Lower leg skin (tissue), 4 donors: ENCODE measurements at regions not wholly inside any gene's neighbourhood (a gene's known extent, or its start where the extent isn't known, plus 50 kb on each side); places are given as distances from the start of the nearest gene placed in this dataset.

Experiments
- DNase-seq, 2 donors: peaks; one replicate each; pipeline ENCODE4 v3.0.0-alpha.2; 2019; ENCODE audit warnings: low spot score in 2 of 2
- H3K4me3 ChIP-seq: fragments of 200-600 bp; sonication (generic); 2 replicates; pipeline ENCODE4 v1.5.1; 2017; ENCODE audit warnings: mild to moderate bottlenecking, low read depth; ENCODE audit not compliant: poor library complexity, severe bottlenecking
- CTCF ChIP-seq, 3 donors: fragments of 450-650 bp; IDR thresholded peaks; one replicate each; pipeline ENCODE4 v1.5.1; 2016; ENCODE audit warnings: antibody characterized with exemption in 3 of 3, mild to moderate bottlenecking in 3 of 3, moderate library complexity in 2 of 3
- POLR2A ChIP-seq, 2 donors: fragments of 450-650 bp; IDR thresholded peaks; one replicate each; pipeline ENCODE4 v1.6.1; 2016 to 2017; ENCODE audit warnings: antibody characterized with exemption in 2 of 2, mild to moderate bottlenecking in 1 of 2, moderate library complexity in 1 of 2
- WGBS, 2 donors: methylation state at CpG; one replicate each; pipeline ENCODE4 v1.1.5; 2018; 5-methylcytosine and 5-hydroxymethylcytosine counted together
- intact Hi-C: fragments of 100-400 bp; cut with DNase I; formaldehyde crosslinking; loops from one replicate; pipeline ENCODE4 v1.15.0; 2023; ENCODE audit warnings: low total_unique reads

- no peak for TF ChIP-seq CTCF (IDR thresholded peaks at IDR 0.05)
- TF ChIP-seq POLR2A (IDR thresholded peaks at IDR 0.05) = no peak
- intact Hi-C loops = no loop called here
- no peak for DNase-seq
- no peak overlapping the region for H3K4me3 ChIP-seq
Measured at GRCh38 chr2:121162893-121163292, 122.1 kb downstream of the TFCP2L1 start.

DNA sequence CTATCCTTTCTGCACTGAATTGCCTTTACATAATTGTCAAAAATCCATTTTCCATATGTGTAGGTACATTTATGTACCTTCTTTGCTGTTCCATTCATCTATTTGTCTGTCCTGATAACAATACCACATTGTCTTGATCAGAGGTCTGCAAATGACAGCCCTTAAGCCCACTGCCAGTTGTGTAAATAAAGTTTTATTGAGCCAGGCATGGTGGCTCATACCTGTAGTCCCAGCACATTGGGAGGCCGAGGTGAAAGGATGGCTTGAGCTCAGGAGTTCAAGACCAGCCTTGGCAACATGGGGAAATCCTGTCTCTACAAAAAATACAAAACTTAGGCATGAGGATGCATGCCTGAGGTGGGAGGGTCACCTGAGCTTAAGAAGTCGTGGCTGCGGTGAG lies 121.0 kb downstream of the TFCP2L1 start:
- DNase-seq = peak in 1 of 2 donors; percentile 6
- H3K4me3 ChIP-seq = no peak overlapping the region
- 81 to 85% methylated on average over 3 of the region's 3 CpGs for WGBS, 2 donors
- TF ChIP-seq POLR2A (IDR thresholded peaks at IDR 0.05) (no peak), CTCF (IDR thresholded peaks at IDR 0.05) (no peak)
- intact Hi-C loops = no loop called here

DNA sequence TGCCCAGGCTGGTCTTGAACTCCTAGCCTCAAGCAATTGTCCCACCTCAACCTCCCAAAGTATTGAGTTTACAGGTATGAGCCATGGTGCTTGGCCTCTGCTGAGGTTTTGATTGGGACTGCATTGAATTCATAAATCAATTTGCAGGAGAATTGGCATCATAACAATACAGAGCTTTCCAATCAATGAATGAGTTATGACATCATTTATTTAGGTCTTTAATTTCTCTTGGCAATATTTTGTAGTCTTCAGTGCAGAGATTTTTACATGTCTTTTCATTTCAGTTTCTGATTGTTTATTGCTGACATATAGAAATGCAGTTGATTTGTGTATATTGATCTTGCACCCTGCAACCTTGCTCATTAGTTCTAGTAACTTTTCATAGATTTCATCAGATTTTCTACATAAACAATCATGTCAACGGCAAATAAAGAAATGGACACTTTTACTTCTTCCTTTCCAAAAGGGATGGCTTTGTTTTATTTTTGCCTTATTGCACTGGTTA lies 119.9 kb downstream of the TFCP2L1 start:
- H3K4me3 ChIP-seq = no peak overlapping the region
- peak in 1 of 2 donors; percentile 21 for DNase-seq
- TF ChIP-seq CTCF (IDR thresholded peaks at IDR 0.05) (no peak), POLR2A (IDR thresholded peaks at IDR 0.05) (no peak)
- 72 to 86% methylated on average over 1 of the region's 1 CpG for WGBS, 2 donors
- intact Hi-C loops = no loop called here
